Stimulated activated memory B cell treated with anti-CD40 and anti-IgM and Interleukin-4, amounts not matched to agents 10 μg/mL and 1 μg/mL and 100 μg/mL, for 72 hours (primary cell): ENCODE measurements at regions not wholly inside any gene's neighbourhood (a gene's known extent, or its start where the extent isn't known, plus 50 kb on each side); places are given as distances from the start of the nearest gene placed in this dataset.
A peak's percentile ranks its signal among the peaks of the same experiment; 100 is the strongest.
"Not testable (repeated sequence)": the region's sequence is repeated elsewhere in the genome, so short reads cannot be mapped to it uniquely, and the experiment has no call there.

ENCODE experiments used
- ATAC-seq: fragments of 150-1000 bp; cut with Tn5 transposase; 2 replicates; pipeline ENCODE4 v1.10.0; 2021
- H3K27ac Mint-ChIP-seq: one replicate; pipeline ENCODE4 v1.8.0; 2022; ENCODE audit warnings: mild to moderate bottlenecking, mixed read lengths
- H3K27me3 Mint-ChIP-seq: one replicate; pipeline ENCODE4 v1.8.0; 2022; ENCODE audit warnings: mixed read lengths
- H3K36me3 Mint-ChIP-seq: one replicate; pipeline ENCODE4 v1.8.0; 2022; ENCODE audit warnings: mixed read lengths
- H3K4me1 Mint-ChIP-seq: one replicate; pipeline ENCODE4 v1.8.0; 2022; ENCODE audit warnings: mixed read lengths
- H3K4me3 Mint-ChIP-seq: one replicate; pipeline ENCODE4 v1.8.0; 2022; ENCODE audit warnings: mild to moderate bottlenecking, moderate library complexity, mixed read lengths
- H3K9me3 Mint-ChIP-seq: one replicate; pipeline ENCODE4 v1.8.0; 2022; ENCODE audit warnings: mixed read lengths

- H3K4me3 Mint-ChIP-seq, result no peak overlapping the region
- H3K27ac Mint-ChIP-seq, result peak overlapping the region; percentile 70
- ATAC-seq, result peak; percentile 93
- no peaks in the 10 kb centered on the region for H3K27me3 Mint-ChIP-seq
- peaks cover 6% of the 10 kb centered on the region for H3K9me3 Mint-ChIP-seq
- H3K36me3 Mint-ChIP-seq, result peaks cover 6% of the 10 kb centered on the region
- peaks cover 16% of the 10 kb centered on the region for H3K4me1 Mint-ChIP-seq
Measured at GRCh38 chrX:125681507-125681906, 361.8 kb downstream of the TEX13C start.

GRCh38 chrX:125690522-125690921 is 370.9 kb downstream of the TEX13C start:
- not testable (repeated sequence) for ATAC-seq, H3K4me3 Mint-ChIP-seq, H3K4me1 Mint-ChIP-seq, H3K36me3 Mint-ChIP-seq, H3K9me3 Mint-ChIP-seq, H3K27ac Mint-ChIP-seq, H3K27me3 Mint-ChIP-seq

- H3K9me3 Mint-ChIP-seq, result no peaks in the 10 kb centered on the region
Measured at GRCh38 chrX:125694171-125694570, 374.5 kb downstream of the TEX13C start.

GRCh38 chrX:125709074-125709473 is 389.4 kb downstream of the TEX13C start:
- H3K27me3 Mint-ChIP-seq, result no peaks in the 10 kb centered on the region
- H3K27ac Mint-ChIP-seq, result no peak overlapping the region
- no peaks in the 10 kb centered on the region for H3K36me3 Mint-ChIP-seq
- H3K4me3 Mint-ChIP-seq, result no peak overlapping the region
- no peaks in the 10 kb centered on the region for H3K4me1 Mint-ChIP-seq
- no peaks in the 10 kb centered on the region for H3K9me3 Mint-ChIP-seq
- ATAC-seq, result no peak

More at GRCh38 chrX:125694171-125694570, 374.5 kb downstream of the TEX13C start:
- no peak for ATAC-seq
- no peaks in the 10 kb centered on the region for H3K4me1 Mint-ChIP-seq
- H3K27ac Mint-ChIP-seq, result no peak overlapping the region
- H3K27me3 Mint-ChIP-seq, result no peaks in the 10 kb centered on the region
- no peak overlapping the region for H3K4me3 Mint-ChIP-seq
- no peaks in the 10 kb centered on the region for H3K36me3 Mint-ChIP-seq

GRCh38 chrX:125709532-125709931 is 389.9 kb downstream of the TEX13C start:
- Mint-ChIP-seq H3K4me3 (no peak overlapping the region), H3K27ac (no peak overlapping the region), H3K4me1 (no peaks in the 10 kb centered on the region), H3K27me3 (no peaks in the 10 kb centered on the region), H3K9me3 (no peaks in the 10 kb centered on the region), H3K36me3 (no peaks in the 10 kb centered on the region)
- ATAC-seq, result no peak

GRCh38 chrX:125710403-125711062 is 390.9 kb downstream of the TEX13C start:
- H3K36me3 Mint-ChIP-seq, result no peaks in the 10 kb centered on the region
- no peak for ATAC-seq
- no peak overlapping the region for H3K4me3 Mint-ChIP-seq
- no peaks in the 10 kb centered on the region for H3K27me3 Mint-ChIP-seq
- H3K27ac Mint-ChIP-seq, result no peak overlapping the region
- no peaks in the 10 kb centered on the region for H3K4me1 Mint-ChIP-seq
- no peaks in the 10 kb centered on the region for H3K9me3 Mint-ChIP-seq

- Mint-ChIP-seq H3K27me3 (no peaks in the 10 kb centered on the region), H3K27ac (no peak overlapping the region), H3K36me3 (no peaks in the 10 kb centered on the region), H3K4me3 (no peak overlapping the region), H3K4me1 (no peaks in the 10 kb centered on the region), H3K9me3 (no peaks in the 10 kb centered on the region)
- no peak for ATAC-seq
Measured at GRCh38 chrX:125711103-125711502, 391.4 kb downstream of the TEX13C start.

GRCh38 chrX:125713633-125714032 is 394.0 kb downstream of the TEX13C start:
- H3K9me3 Mint-ChIP-seq, result no peaks in the 10 kb centered on the region
- no peak for ATAC-seq
- H3K4me3 Mint-ChIP-seq, result no peak overlapping the region
- H3K36me3 Mint-ChIP-seq, result no peaks in the 10 kb centered on the region
- no peak overlapping the region for H3K27ac Mint-ChIP-seq
- H3K4me1 Mint-ChIP-seq, result no peaks in the 10 kb centered on the region
- H3K27me3 Mint-ChIP-seq, result no peaks in the 10 kb centered on the region

- no peak for ATAC-seq
- no peaks in the 10 kb centered on the region for H3K9me3 Mint-ChIP-seq
- no peak overlapping the region for H3K4me3 Mint-ChIP-seq
- H3K27me3 Mint-ChIP-seq, result no peaks in the 10 kb centered on the region
- H3K36me3 Mint-ChIP-seq, result no peaks in the 10 kb centered on the region
- no peak overlapping the region for H3K27ac Mint-ChIP-seq
- no peaks in the 10 kb centered on the region for H3K4me1 Mint-ChIP-seq
Measured at GRCh38 chrX:125727117-125727516, 407.4 kb downstream of the TEX13C start.

GRCh38 chrX:125736008-125736729 is 416.5 kb downstream of the TEX13C start:
- H3K4me1 Mint-ChIP-seq, result no peaks in the 10 kb centered on the region
- H3K27ac Mint-ChIP-seq, result no peak overlapping the region
- ATAC-seq, result no peak
- no peaks in the 10 kb centered on the region for H3K27me3 Mint-ChIP-seq
- H3K9me3 Mint-ChIP-seq, result peaks cover 2% of the 10 kb centered on the region
- no peak overlapping the region for H3K4me3 Mint-ChIP-seq
- no peaks in the 10 kb centered on the region for H3K36me3 Mint-ChIP-seq

- Mint-ChIP-seq H3K4me1 (no peaks in the 10 kb centered on the region), H3K9me3 (no peaks in the 10 kb centered on the region), H3K27ac (no peak overlapping the region), H3K4me3 (no peak overlapping the region), H3K27me3 (no peaks in the 10 kb centered on the region), H3K36me3 (no peaks in the 10 kb centered on the region)
- ATAC-seq, result no peak
Measured at GRCh38 chrX:125742811-125743210, 423.1 kb downstream of the TEX13C start.

GRCh38 chrX:125744914-125745313 is 421.2 kb downstream of the DCAF12L2 start:
- Mint-ChIP-seq H3K9me3 (no peaks in the 10 kb centered on the region), H3K27me3 (no peaks in the 10 kb centered on the region), H3K27ac (no peak overlapping the region), H3K4me1 (no peaks in the 10 kb centered on the region), H3K36me3 (no peaks in the 10 kb centered on the region), H3K4me3 (no peak overlapping the region)
- no peak for ATAC-seq

GRCh38 chrX:125757794-125758564 is 408.1 kb downstream of the DCAF12L2 start:
- no peaks in the 10 kb centered on the region for H3K4me1 Mint-ChIP-seq
- H3K36me3 Mint-ChIP-seq, result no peaks in the 10 kb centered on the region
- H3K4me3 Mint-ChIP-seq, result no peak overlapping the region
- H3K9me3 Mint-ChIP-seq, result peaks cover 2% of the 10 kb centered on the region
- ATAC-seq, result no peak
- no peaks in the 10 kb centered on the region for H3K27me3 Mint-ChIP-seq
- no peak overlapping the region for H3K27ac Mint-ChIP-seq

GRCh38 chrX:125758819-125759218 is 407.3 kb downstream of the DCAF12L2 start:
- no peaks in the 10 kb centered on the region for H3K36me3 Mint-ChIP-seq
- no peak overlapping the region for H3K4me3 Mint-ChIP-seq
- H3K27me3 Mint-ChIP-seq, result no peaks in the 10 kb centered on the region
- no peak overlapping the region for H3K27ac Mint-ChIP-seq
- no peak for ATAC-seq
- H3K4me1 Mint-ChIP-seq, result no peaks in the 10 kb centered on the region
- peaks cover 4% of the 10 kb centered on the region for H3K9me3 Mint-ChIP-seq

- H3K9me3 Mint-ChIP-seq, result peaks cover 8% of the 10 kb centered on the region
- no peak overlapping the region for H3K27ac Mint-ChIP-seq
- H3K4me3 Mint-ChIP-seq, result no peak overlapping the region
- no peaks in the 10 kb centered on the region for H3K36me3 Mint-ChIP-seq
- ATAC-seq, result no peak
- H3K4me1 Mint-ChIP-seq, result no peaks in the 10 kb centered on the region
- no peaks in the 10 kb centered on the region for H3K27me3 Mint-ChIP-seq
Measured at GRCh38 chrX:125762954-125763353, 403.1 kb downstream of the DCAF12L2 start.
